BJ (cell line): ENCODE measurements at regions not wholly inside any gene's neighbourhood (a gene's known extent, or its start where the extent isn't known, plus 50 kb on each side); places are given as distances from the start of the nearest gene placed in this dataset.

Source experiments
- CTCF ChIA-PET: fragments of 350-600 bp; formaldehyde crosslinking; extraction: SDS; loops from one replicate; lab custom pipeline; 2021; ENCODE audit warnings: antibody characterized with exemption, inconsistent platforms; lab: Yijun Ruan, JAX
- POLR2A ChIA-PET: fragments of 300-600 bp; sonication (Branson Sonifier 250); formaldehyde crosslinking; extraction: SDS; loops from one replicate; lab custom pipeline; 2021; ENCODE audit warnings: antibody characterized with exemption; lab: Charles Lee
- DNase-seq: peaks from one replicate; pipeline ENCODE4 v3.0.0-alpha.2; 2011; ENCODE audit warnings: low read depth
- H3K27me3 ChIP-seq: 2 replicates; pipeline ENCODE4 v1.6.0; 2011; ENCODE audit warnings: low read length; ENCODE audit not compliant: control insufficient read depth, insufficient read depth
- H3K36me3 ChIP-seq: 2 replicates; pipeline ENCODE4 v1.5.1; 2011; ENCODE audit warnings: low read length; ENCODE audit not compliant: control insufficient read depth, insufficient read depth
- H3K4me3 ChIP-seq: 2 replicates; pipeline ENCODE4 v1.5.1; 2011; ENCODE audit warnings: low read depth, mild to moderate bottlenecking, control low read depth, low read length
- TF ChIP-seq, protein P1 (sequence below): IDR thresholded peaks from 2 replicates; pipeline ENCODE4 v1.5.1; 2011; ENCODE audit warnings: low read depth, mild to moderate bottlenecking, control low read depth, inconsistent platforms, low read length, moderate library complexity; ENCODE audit not compliant: insufficient read depth

DNA sequence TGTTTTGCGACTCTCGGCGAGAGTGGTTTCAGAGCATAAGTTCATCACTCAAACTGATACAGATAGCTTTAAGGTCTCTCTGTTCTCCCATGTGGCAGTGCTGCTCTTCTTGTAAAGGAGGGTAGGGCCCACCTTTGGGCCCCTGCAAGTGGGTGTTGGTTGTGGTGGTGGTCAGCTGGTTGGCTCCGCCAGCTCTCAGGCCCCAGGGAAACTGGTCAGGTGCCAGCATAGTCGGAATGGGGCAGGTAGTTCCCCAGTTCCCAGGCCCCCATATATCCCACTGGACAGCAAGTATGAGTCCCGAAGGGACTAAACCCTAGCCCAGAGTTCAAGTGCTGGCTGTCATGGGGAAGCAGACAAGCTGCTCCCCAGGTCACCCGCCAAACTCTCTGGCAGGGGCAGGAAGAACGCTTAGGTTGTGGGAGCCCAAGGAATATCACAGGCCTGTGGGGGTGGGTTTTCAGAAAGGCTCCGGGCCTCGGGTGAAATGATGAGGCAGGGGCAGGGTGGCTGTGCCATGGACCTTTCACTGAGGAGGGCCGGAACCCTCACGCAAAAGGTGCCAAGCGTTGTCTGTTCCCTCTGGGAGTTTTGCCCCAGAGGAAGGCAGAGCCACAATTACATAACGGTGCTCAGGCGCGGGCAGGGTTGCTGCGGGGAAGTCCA lies 185.1 kb downstream of the EFHB start:
- POLR2A ChIA-PET = no interaction called here

DNA sequence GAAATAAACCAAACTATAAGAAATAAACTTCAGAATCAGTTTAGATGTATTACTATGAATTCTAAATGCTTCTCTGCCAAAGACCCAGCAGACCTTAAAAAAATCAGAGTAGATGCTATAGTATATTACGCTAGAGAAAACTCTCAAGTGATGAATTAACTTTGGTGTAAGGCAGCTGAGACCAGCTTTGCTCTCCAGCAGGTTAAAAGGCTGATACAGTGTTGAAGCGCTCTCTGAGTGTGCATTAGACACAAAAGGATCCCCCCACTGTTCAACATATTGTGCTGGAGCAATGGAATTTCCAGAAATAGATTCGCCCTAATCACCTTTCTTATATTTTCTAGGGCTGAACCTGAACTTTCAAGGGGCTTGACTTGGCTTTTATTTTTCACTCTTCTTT lies 190.0 kb downstream of the EFHB start:
- no peaks in the 10 kb centered on the region for H3K27me3 ChIP-seq
- CTCF ChIA-PET = interaction anchor here (0.6 kb wide), 1 partner anchor 19 kb away, joined by 3 read pairs; no protein-coding TSS in a partner anchor
- H3K4me3 ChIP-seq = no peak overlapping the region
- POLR2A ChIA-PET = no interaction called here
- no peaks in the 10 kb centered on the region for H3K36me3 ChIP-seq
- no peak for DNase-seq
- TF ChIP-seq, protein P1, sequence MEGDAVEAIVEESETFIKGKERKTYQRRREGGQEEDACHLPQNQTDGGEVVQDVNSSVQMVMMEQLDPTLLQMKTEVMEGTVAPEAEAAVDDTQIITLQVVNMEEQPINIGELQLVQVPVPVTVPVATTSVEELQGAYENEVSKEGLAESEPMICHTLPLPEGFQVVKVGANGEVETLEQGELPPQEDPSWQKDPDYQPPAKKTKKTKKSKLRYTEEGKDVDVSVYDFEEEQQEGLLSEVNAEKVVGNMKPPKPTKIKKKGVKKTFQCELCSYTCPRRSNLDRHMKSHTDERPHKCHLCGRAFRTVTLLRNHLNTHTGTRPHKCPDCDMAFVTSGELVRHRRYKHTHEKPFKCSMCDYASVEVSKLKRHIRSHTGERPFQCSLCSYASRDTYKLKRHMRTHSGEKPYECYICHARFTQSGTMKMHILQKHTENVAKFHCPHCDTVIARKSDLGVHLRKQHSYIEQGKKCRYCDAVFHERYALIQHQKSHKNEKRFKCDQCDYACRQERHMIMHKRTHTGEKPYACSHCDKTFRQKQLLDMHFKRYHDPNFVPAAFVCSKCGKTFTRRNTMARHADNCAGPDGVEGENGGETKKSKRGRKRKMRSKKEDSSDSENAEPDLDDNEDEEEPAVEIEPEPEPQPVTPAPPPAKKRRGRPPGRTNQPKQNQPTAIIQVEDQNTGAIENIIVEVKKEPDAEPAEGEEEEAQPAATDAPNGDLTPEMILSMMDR = no peak

More for the DNA sequence above, 185.1 kb downstream of the EFHB start:
- DNase-seq = no peak
- TF ChIP-seq, protein P1 = no peak
- Histone ChIP-seq H3K27me3 (no peaks in the 10 kb centered on the region), H3K36me3 (no peaks in the 10 kb centered on the region), H3K4me3 (no peak overlapping the region)
- CTCF ChIA-PET = no interaction called here

DNA sequence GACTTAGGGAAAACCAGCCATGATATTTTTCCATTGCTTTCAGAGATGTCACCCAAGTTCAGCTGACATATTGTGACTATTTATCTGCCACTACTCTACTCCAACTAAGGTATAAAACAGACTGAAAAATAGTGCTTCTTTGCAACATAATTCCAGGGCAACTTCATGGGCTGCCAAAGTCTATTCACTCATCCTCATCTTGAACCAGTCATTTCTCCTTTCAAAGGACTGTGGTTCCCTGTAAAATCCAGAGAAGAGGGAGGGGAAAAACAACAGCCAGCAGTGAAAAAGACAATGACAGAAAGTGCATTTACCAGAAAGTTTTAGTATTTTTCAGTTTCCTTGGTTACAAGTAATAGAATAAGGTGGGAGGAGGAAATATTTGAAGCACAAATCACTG lies 191.1 kb downstream of the EFHB start:
- Histone ChIP-seq H3K36me3 (no peaks in the 10 kb centered on the region), H3K4me3 (no peak overlapping the region), H3K27me3 (no peaks in the 10 kb centered on the region)
- TF ChIP-seq, protein P1 = no peak
- no peak for DNase-seq
- CTCF ChIA-PET = no interaction called here
- POLR2A ChIA-PET = no interaction called here

DNA sequence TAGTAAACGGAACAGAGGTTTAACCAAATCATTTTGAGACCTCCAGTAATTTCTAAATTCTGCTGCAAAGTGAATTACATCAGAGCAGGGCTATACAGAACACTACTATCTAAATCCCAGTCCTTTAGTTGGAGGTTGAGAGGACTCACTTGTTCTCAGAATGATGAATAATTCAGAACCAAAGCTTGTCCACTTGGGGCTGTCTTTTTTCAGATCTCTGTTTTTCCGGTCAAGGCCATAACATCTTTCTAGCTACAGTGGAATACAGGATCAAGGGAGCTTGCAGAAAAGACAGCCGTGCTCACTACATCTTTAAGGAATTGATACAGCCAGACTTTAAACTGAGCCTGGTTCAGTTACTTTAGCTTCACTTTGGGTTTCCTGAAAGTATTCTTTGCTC lies 194.5 kb downstream of the EFHB start:
- POLR2A ChIA-PET = no interaction called here
- Histone ChIP-seq H3K4me3 (no peak overlapping the region), H3K36me3 (no peaks in the 10 kb centered on the region), H3K27me3 (no peaks in the 10 kb centered on the region)
- no peak for DNase-seq
- TF ChIP-seq, protein P1 = no peak
- CTCF ChIA-PET = no interaction called here

DNA sequence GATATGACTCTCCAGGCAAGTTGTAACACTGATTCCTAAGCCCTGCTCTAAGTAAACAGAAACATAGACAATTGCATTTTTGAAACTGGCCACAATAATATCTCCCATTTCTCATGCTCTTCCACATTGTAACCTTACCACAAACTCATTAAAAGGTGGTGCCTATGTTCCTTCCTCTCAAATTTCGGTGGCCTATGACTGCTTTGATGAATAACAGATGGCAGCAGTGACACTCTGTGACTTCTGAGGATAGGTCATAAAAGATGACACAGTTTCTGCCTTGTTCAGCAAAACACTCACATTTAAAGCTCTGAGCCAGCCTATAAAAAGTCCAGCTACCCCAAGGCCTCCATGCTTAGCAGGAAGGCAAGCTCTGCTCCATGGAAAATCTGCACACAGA lies 195.2 kb downstream of the EFHB start:
- no peak for DNase-seq
- POLR2A ChIA-PET = no interaction called here
- Histone ChIP-seq H3K27me3 (no peaks in the 10 kb centered on the region), H3K36me3 (no peaks in the 10 kb centered on the region), H3K4me3 (no peak overlapping the region)
- CTCF ChIA-PET = no interaction called here
- TF ChIP-seq, protein P1 = no peak
